Dedifferentiated amniotic fluid mesenchymal stem cell (primary cell): ENCODE measurements at regions not wholly inside any gene's neighbourhood (a gene's known extent, or its start where the extent isn't known, plus 50 kb on each side); places are given as distances from the start of the nearest gene placed in this dataset.

Experiments used
- DNase-seq: peaks from one replicate; pipeline ENCODE4 v3.0.0-alpha.2; 2016; ENCODE audit errors: extremely low spot score

GRCh38 chr21:41045534-41046268 lies 122.3 kb upstream of the BACE2 start:
- no peak for DNase-seq

DNA sequence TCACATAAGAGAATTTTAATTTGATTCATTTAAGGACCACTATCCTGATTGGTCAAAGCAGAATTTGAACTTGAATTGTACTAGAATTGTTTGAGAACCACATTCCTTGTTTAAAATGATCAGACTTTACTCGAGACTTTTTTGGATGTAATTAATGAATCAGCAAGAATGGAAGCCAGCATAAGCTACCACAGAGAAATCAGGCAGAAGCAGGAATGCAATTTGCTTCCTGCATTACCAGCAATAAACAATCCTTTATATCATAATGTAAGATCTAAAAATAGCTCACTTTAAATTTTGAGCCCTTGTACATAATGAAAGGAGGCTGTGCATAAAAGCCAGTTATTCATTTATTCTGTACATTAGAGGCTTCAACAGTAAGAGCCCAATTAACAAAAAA lies 119.8 kb upstream of the BACE2 start:
- peak; percentile 40 for DNase-seq

- no peak for DNase-seq
Observed at GRCh38 chr21:41048623-41049022, 119.3 kb upstream of the BACE2 start.

DNA sequence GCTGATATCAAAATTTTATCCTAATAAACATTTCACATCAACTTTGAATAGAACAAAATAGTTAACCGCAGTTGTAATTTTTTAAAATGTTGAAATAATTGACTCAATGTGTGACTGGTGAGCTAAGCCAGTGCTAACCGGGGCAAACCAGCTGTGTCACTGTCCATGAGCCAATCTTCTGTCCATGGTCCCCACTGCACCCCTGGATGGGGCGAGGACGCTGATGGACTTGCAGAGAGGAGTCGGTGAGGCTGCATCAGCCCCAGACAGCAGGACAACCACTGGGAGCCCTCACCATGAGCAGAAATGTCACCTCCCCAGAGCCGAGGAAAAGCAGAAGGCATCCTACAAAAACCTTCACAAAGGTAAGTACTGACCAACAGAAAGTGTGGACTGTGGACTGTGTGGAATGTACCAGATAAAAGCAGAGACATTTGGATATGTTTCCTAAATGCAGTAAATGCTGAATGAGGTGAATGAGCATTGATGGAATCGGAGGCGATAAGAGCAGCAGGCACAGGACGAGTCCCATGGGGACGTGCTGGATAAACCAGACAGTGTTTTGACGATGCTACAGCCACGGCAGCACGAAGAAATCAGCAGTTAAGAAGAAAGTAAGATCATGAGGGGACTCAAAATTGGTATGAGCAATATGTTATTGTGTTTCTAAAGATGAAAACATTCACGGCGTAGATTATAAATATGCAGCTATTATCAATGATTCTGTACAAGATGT lies 115.0 kb upstream of the BACE2 start:
- DNase-seq = no peak

- no peak for DNase-seq
Observed at GRCh38 chr21:41054018-41054578, 113.9 kb upstream of the BACE2 start.

DNA sequence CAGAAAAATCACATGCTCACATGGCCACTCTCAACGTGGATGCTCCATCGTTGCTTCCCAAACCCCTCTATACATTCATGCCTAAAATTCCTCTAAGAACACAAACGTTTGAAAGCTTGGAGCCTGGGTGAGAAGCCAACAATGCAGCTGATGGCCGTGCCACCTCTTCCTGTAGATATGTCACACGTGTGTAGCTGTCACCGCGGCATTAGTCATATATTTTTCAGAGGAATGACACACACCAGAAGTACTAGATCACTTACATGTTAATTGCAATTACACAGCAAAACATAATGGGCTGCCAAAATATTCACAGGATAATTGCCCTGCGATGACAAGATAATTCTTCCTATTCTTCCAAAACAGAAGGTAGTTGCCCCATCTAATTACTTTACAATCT lies 112.7 kb upstream of the BACE2 start:
- no peak for DNase-seq

DNA sequence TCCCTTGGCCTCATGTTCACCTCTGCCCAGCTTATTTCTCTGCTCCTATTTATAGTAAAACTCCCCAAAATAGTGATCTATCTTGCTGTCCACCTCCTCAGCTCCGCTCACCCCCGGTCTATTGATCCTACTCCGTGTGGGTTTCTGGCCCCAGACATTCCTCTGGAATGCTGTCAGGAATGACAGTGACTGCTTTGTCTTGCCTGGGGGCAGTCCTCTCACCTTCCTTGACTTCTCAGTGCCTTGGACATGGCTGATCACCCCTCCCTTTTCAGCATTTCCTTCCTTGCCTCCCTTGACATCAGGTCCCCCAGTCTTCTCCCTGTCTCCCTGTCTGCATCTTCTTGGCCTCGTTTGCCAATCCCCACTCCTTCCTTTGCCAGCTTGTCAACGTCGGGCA lies 108.1 kb upstream of the BACE2 start:
- DNase-seq = no peak

DNA sequence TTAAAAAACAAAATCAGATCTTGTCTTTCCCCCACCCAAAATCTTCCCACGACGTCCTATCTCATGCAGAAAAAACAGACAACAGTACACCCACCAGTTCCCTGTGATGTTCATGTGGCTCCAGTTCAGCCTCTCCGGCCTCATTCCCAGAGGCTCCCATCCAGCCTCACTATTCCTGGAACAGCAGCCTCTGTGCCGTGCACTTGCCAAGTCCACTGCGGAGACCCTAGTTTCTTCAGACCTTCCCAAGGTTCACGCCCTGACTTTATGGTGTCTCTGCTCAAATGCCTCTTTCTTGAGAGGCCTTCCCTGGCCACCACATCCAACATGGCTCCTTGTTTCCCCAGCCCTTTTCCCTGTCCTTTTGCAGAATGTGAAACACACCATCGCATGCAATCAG lies 106.3 kb upstream of the BACE2 start:
- DNase-seq = no peak

- DNase-seq = no peak
Observed at GRCh38 chr21:41064334-41064791, 103.6 kb upstream of the BACE2 start.

DNA sequence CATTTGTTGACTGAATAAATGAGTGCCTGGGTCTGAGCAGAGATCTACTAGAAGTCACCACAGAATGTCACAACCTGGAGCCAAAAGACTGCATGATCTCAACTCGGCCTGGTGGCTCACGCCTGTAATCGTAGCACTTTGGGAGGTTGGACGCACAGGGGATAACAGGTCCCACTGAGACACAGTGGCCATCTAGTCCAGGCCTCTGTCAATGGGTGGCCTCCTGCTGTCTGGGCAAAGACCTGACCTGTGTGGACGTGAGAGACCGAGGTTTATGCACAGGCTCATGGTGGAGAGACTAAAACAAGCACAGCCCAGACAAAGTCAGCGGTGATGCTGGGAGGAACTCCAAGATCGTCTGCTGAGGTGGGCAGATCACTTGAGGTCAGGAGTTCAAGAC lies 103.0 kb upstream of the BACE2 start:
- no peak for DNase-seq

GRCh38 chr21:41065539-41065938 lies 102.4 kb upstream of the BACE2 start:
- peak; percentile 34 for DNase-seq

GRCh38 chr21:41066086-41066938 lies 101.6 kb upstream of the BACE2 start:
- DNase-seq = no peak

DNA sequence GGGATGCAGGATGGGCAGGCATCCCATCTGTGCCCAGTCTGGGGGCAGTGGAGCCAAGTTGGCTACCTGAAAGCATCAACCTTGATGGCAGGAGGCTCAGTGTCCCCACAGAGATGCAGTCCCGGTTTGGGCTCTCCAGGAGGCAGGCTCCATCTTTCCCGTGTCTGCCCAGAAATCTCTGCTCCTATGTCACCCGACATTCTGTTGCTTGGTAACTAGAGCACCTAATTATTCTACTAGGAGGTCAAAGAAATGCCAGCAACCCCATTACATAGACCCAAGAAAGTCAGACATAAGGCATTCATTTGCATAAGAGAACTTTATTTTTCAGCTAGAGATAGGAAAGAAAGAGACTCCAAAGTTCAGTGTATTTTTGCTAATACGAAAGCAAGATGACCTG lies 100.3 kb upstream of the BACE2 start:
- no peak for DNase-seq

- no peak for DNase-seq
Observed at GRCh38 chr21:41068496-41068895, 99.5 kb upstream of the BACE2 start.

- DNase-seq = peak; percentile 65
Observed at GRCh38 chr21:41068967-41069642, 98.9 kb upstream of the BACE2 start.

DNA sequence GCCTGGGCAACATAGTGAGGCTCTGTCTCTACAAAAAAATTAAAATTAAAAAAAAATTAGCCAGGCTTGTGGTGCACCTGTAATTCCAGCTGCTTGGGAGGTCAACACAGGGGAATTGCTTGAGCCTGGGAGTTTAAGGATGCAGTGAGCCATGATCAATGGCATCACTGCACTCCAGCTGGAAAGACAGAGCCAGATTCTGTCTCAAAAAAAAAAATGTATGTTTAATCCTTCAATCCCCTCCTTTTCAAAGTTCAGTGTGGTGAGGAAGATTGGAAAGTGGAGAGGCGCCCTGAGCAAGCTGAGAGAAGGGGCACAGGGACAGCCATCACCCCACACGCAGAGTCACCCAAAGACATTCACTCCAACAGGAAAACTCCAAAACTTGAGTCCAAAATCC lies 97.7 kb upstream of the BACE2 start:
- DNase-seq = no peak

DNA sequence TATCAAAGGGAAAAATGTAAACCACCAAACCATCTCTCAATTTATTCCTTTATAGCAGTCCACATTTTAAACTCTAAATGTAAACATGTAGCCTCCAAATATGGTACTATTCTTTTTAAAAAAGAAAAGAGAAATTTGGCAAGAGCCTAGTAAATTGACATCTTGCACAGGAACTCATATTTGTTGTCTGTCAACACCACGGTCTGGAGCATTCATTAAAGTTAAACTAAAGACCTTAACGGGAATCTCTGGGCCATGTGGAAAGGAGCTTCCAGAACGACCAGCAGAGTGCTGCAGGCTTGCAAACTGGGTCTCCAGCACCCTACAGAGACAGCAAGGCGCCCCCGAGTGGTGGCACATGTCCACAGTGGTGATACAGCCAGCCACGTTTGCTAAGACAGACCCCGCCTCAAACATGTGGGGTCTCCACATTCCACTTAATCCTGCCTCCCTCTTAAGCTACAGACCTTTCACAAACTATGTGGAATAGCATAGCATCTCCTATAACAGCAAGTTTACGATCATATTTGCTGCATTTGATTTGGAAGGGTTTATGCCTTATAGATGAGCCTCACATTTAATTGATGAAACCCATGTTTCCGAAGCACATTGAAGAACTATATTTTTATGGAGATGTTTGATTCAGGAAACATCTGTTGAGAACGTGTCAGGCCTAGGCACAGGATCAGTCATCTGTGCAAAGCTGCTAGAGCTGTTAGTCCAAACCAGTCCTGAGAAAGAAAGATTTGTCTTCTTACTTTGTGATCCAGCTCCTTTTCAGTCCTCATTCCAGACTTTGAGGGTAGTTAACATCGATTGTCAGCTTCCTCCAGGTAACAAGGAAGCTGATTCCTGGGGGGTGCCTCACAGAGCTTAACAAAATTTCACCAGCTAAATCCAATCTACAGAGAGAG lies 96.4 kb upstream of the BACE2 start:
- DNase-seq = no peak

- DNase-seq = no peak
Observed at GRCh38 chr21:41073558-41073957, 94.4 kb upstream of the BACE2 start.

GRCh38 chr21:41074396-41075184 lies 93.4 kb upstream of the BACE2 start:
- no peak for DNase-seq

- no peak for DNase-seq
Observed at GRCh38 chr21:41075656-41076055, 92.3 kb upstream of the BACE2 start.
